ENCODE measurements at regions not wholly inside any gene's neighbourhood (a gene's known extent, or its start where the extent isn't known, plus 50 kb on each side); places are given as distances from the start of the nearest gene placed in this dataset.

DNA sequence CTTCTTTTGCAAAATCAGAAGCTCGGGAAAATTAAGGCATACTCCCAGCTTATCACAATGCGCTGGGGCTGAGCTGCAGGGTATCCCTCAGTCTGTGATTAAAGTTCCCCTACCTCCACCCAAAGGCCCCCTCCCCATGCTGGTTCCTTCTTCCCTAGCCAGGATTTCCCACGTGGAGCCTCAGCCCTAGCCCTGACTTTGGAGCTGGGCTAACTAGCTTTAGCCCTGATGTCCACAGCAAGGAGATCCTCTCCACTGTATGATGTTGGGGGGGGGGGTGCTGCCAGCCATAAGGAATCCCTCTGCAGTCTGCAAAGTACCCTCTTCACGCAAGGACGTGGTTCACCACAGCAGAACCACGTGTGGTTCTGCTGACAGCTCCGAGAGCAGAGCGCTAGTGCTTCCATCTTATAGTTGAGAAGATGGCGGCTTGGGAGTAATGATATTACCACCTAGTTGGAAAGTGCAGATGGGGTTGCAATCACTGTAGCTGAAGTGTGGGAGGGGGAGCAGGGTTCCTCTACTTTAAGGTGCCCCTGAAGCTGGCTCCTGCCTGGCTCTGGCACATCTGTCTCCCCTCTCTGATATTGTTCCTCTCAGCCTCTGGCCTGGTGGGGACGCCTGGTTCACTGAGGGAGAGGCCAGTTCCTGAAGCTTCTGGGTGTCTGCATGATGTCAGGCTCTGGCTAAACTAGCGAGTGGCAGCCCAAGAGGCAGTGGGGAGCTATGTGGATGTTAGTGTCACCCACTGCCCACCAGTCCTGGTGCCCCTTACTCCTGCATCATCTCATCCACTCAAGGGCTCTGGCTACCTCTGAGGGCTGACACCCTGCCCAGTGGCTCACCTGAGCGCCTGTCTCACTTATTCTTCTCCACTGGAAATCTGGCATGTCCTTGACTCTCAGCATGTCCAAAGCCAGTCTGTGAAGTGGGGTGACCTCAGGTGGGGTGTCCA, 270.7 kb downstream of the RPS24 start:
- TF ChIP-seq POLR2AphosphoS5 (IDR thresholded peaks at IDR 0.05; ENCODE audit: low read depth, low read length) (no peak), POLR2A (IDR thresholded peaks at IDR 0.05; ENCODE audit: borderline replicate concordance, extremely low read depth, insufficient read depth, insufficient read length) (no peak), FOSL1 (IDR thresholded peaks at IDR 0.05; ENCODE audit: low read depth) (no peak), EZH2 (IDR thresholded peaks at IDR 0.05) (no peak), ZFX (IDR thresholded peaks at IDR 0.05) (no peak), CBX3 (IDR thresholded peaks at IDR 0.05; ENCODE audit: low read depth) (no peak), RAD21 (IDR thresholded peaks at IDR 0.05; ENCODE audit: low read depth) (no peak), SRF (IDR thresholded peaks at IDR 0.05; ENCODE audit: low read depth) (no peak), EGR1 (IDR thresholded peaks at IDR 0.05; ENCODE audit: low read depth) (no peak), CEBPB (IDR thresholded peaks at IDR 0.05; ENCODE audit: low read depth) (no peak), TCF7L2 (IDR thresholded peaks at IDR 0.05; ENCODE audit: borderline replicate concordance, extremely low read depth, insufficient read depth, insufficient read length) (no peak), SP1 (IDR thresholded peaks at IDR 0.05; ENCODE audit: low read depth) (no peak)
- TF ChIP-seq, protein P1, sequence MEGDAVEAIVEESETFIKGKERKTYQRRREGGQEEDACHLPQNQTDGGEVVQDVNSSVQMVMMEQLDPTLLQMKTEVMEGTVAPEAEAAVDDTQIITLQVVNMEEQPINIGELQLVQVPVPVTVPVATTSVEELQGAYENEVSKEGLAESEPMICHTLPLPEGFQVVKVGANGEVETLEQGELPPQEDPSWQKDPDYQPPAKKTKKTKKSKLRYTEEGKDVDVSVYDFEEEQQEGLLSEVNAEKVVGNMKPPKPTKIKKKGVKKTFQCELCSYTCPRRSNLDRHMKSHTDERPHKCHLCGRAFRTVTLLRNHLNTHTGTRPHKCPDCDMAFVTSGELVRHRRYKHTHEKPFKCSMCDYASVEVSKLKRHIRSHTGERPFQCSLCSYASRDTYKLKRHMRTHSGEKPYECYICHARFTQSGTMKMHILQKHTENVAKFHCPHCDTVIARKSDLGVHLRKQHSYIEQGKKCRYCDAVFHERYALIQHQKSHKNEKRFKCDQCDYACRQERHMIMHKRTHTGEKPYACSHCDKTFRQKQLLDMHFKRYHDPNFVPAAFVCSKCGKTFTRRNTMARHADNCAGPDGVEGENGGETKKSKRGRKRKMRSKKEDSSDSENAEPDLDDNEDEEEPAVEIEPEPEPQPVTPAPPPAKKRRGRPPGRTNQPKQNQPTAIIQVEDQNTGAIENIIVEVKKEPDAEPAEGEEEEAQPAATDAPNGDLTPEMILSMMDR (IDR thresholded peaks at IDR 0.05 in 2 of 3, conservative IDR thresholded peaks at IDR 0.05 in 1 of 3; ENCODE audit: borderline replicate concordance in 1 of 3, insufficient read depth in 1 of 3, low read depth in 2 of 3, low read length in 2 of 3), result no peak
- TF ChIP-seq, protein P2, sequence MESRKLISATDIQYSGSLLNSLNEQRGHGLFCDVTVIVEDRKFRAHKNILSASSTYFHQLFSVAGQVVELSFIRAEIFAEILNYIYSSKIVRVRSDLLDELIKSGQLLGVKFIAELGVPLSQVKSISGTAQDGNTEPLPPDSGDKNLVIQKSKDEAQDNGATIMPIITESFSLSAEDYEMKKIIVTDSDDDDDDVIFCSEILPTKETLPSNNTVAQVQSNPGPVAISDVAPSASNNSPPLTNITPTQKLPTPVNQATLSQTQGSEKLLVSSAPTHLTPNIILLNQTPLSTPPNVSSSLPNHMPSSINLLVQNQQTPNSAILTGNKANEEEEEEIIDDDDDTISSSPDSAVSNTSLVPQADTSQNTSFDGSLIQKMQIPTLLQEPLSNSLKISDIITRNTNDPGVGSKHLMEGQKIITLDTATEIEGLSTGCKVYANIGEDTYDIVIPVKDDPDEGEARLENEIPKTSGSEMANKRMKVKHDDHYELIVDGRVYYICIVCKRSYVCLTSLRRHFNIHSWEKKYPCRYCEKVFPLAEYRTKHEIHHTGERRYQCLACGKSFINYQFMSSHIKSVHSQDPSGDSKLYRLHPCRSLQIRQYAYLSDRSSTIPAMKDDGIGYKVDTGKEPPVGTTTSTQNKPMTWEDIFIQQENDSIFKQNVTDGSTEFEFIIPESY (IDR thresholded peaks at IDR 0.05; ENCODE audit: extremely low read depth, insufficient replicate concordance, low read length), result no peak

All from HCT116 (cell line).